BE2C (cell line): ENCODE measurements at regions not wholly inside any gene's neighbourhood (a gene's known extent, or its start where the extent isn't known, plus 50 kb on each side); places are given as distances from the start of the nearest gene placed in this dataset.

Experiments used
- DNase-seq: peaks from one replicate; pipeline ENCODE4 v3.0.0-alpha.2; 2020
- H3K27me3 ChIP-seq: fragments of 250-450 bp; sonication (Bioruptor Pico); 2 replicates; pipeline ENCODE4 v1.5.1; 2020; ENCODE audit warnings: mild to moderate bottlenecking
- H3K36me3 ChIP-seq: fragments of 250-450 bp; sonication (Bioruptor Pico); 2 replicates; pipeline ENCODE4 v1.5.1; 2020; ENCODE audit warnings: mild to moderate bottlenecking
- H3K4me1 ChIP-seq: fragments of 250-450 bp; sonication (Bioruptor Pico); 2 replicates; pipeline ENCODE4 v1.5.1; 2020
- H3K4me3 ChIP-seq: 2 replicates; pipeline ENCODE4 v1.5.1; 2011; ENCODE audit warnings: low read depth, low read length
- H3K9me3 ChIP-seq: fragments of 250-450 bp; sonication (Bioruptor Pico); 2 replicates; pipeline ENCODE4 v1.5.1; 2020
- TF ChIP-seq, protein P1 (sequence below): IDR thresholded peaks from 2 replicates; pipeline ENCODE4 v1.5.1; 2012; ENCODE audit warnings: mild to moderate bottlenecking, low read depth, low read length

DNA sequence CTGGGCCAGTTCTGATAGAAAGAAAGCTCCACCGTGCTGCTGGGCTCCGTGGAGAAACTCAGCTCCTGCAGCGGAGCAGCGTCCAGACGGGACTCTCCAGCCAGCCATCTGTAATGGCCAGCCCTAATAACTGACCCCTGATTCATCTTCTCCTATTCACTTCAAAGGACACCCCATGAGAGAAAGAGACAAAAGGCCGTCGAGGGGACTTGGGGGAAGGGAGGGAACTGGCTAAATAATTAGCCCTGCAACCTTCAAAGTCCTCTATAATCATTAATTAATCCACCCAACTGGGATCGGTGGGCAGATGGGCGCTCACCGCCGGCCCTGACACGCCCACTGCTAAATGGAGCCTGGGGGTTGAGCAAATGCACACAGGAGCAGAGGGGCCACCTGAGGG, 512.4 kb downstream of the CD83 start:
- DNase-seq, result no peak
- Histone ChIP-seq H3K4me1 (no peaks in the 10 kb centered on the region), H3K27me3 (no peaks in the 10 kb centered on the region), H3K9me3 (no peaks in the 10 kb centered on the region), H3K4me3 (no peak overlapping the region), H3K36me3 (no peaks in the 10 kb centered on the region)
- TF ChIP-seq, protein P1, sequence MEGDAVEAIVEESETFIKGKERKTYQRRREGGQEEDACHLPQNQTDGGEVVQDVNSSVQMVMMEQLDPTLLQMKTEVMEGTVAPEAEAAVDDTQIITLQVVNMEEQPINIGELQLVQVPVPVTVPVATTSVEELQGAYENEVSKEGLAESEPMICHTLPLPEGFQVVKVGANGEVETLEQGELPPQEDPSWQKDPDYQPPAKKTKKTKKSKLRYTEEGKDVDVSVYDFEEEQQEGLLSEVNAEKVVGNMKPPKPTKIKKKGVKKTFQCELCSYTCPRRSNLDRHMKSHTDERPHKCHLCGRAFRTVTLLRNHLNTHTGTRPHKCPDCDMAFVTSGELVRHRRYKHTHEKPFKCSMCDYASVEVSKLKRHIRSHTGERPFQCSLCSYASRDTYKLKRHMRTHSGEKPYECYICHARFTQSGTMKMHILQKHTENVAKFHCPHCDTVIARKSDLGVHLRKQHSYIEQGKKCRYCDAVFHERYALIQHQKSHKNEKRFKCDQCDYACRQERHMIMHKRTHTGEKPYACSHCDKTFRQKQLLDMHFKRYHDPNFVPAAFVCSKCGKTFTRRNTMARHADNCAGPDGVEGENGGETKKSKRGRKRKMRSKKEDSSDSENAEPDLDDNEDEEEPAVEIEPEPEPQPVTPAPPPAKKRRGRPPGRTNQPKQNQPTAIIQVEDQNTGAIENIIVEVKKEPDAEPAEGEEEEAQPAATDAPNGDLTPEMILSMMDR, result no peak

DNA sequence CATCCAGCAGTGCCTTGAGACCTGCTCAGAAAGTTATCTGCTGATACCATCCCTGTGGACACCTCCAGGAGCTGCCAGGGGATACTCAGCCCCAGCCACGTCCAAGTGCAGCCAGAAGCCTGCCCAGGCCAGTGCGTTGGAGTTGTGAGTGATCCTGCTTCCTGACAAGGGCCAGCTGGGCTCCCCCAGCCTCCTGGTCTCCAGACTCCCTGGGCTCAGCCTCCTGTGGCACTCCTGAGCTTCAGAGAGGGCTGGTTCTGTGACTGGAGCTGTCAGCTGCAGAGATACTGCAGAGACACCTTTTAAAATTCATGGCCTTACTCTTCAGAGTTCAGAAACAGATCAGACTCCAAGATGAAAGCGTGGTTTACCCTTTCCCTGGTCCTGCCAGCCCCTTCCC, 515.9 kb downstream of the CD83 start:
- TF ChIP-seq, protein P1, result no peak
- no peak for DNase-seq

DNA sequence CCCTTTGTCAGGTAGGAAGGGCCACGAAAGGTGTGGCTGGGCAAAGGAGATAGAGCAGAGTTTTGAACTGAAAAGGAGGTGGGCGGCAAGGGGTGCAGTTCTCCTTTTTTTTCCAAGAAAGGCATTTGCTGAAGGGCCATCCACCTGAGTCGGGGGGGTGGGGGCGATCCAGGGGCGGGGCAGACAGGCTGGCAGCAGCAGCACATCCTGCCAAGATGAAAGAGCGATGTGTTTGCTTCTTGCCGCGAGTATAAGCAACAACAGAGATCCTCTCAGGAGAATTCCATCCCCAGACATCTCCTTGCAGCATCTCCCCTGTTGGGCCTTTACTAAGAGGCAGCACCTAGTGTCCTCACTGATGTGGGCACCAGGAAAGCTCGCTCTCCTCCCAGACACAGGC, 516.5 kb downstream of the CD83 start:
- DNase-seq, result no peak
- TF ChIP-seq, protein P1, result no peak
- peaks cover 3% of the 10 kb centered on the region for H3K4me1 ChIP-seq
- H3K36me3 ChIP-seq, result no peaks in the 10 kb centered on the region
- no peaks in the 10 kb centered on the region for H3K27me3 ChIP-seq
- no peak overlapping the region for H3K4me3 ChIP-seq
- no peaks in the 10 kb centered on the region for H3K9me3 ChIP-seq

More for the DNA sequence above, 515.9 kb downstream of the CD83 start:
- H3K27me3 ChIP-seq, result no peaks in the 10 kb centered on the region
- no peaks in the 10 kb centered on the region for H3K4me1 ChIP-seq
- no peaks in the 10 kb centered on the region for H3K36me3 ChIP-seq
- H3K4me3 ChIP-seq, result no peak overlapping the region
- H3K9me3 ChIP-seq, result no peaks in the 10 kb centered on the region

DNA sequence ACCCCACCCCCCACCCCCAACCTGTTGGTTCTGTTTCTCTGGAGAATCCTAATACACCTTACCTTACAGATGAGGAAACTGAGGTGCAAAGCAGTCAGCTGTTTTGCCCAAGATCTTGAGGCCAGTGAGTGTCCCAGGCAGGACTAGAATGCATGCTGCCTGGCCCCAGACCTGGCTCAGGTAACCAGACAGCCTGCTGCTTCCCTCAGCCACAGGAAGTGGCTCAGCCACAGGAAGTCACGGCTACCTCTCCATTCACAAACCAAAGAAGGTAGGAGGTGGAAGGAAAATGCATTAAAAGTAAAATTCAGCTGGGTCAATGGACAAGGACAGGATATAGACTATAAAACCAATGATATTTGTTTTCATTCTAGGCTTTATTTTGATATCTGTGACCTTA, 517.6 kb downstream of the CD83 start:
- Histone ChIP-seq H3K27me3 (no peaks in the 10 kb centered on the region), H3K4me1 (peaks cover 11% of the 10 kb centered on the region), H3K4me3 (no peak overlapping the region), H3K9me3 (no peaks in the 10 kb centered on the region), H3K36me3 (no peaks in the 10 kb centered on the region)
- TF ChIP-seq, protein P1, result no peak
- no peak for DNase-seq

DNA sequence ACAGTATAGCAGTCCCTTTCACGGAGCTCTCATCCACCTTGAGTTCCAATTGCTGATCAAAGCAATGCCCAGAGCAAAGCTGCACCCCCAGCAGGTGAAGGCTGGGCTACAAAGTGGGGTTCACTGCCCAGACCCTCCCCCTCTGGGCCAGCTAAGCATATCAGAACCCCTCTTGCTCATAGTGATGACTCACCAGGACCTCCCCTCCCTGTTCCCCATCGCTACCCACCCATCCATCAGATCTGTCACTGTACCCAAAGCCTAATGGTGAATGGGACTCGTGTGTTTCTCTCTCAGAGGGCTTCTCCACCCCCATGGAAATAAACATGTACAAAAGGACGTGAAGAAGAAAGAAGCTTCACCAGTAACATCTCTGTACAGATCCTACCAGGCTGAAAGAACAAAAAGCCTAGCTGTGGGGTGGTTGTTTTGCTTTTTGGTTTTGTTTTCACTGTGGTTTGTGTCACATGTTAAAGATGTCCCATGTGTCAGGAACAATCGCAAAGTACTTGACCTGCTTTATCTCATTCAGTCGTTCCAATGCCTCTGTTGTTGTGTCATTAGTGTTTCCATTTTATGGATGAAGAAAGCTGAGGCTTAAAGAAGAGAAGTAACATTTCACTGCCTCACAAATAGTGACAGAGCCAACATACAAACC, 518.5 kb downstream of the CD83 start:
- H3K4me3 ChIP-seq, result no peak overlapping the region
- no peak for DNase-seq
- H3K36me3 ChIP-seq, result no peaks in the 10 kb centered on the region
- no peaks in the 10 kb centered on the region for H3K9me3 ChIP-seq
- TF ChIP-seq, protein P1, result no peak
- no peaks in the 10 kb centered on the region for H3K27me3 ChIP-seq
- peaks cover 11% of the 10 kb centered on the region for H3K4me1 ChIP-seq

DNA sequence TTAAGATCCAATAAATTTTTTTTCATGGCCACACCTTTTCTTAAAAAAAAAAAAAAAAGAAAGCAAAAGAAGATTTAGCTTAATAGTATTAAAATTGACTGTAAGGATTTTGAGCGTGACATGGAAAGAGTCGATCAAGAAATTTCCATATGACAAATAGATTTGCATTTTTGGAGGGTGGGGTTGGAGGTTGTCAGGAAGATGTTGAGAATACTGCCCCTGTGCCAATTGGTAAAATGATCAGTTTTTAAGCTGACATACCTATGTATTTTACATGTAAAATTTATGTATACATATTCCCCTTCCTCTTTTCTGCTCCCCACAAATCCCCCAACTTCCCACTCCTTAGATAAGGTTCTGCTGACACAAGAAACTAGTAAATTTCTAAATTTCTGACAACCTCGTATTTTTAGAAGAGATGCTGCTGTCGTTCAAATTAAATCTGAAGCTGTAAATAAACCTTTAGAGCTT, 520.9 kb downstream of the CD83 start:
- H3K9me3 ChIP-seq, result no peaks in the 10 kb centered on the region
- H3K36me3 ChIP-seq, result no peaks in the 10 kb centered on the region
- H3K4me3 ChIP-seq, result no peak overlapping the region
- DNase-seq, result no peak
- TF ChIP-seq, protein P1, result no peak
- no peaks in the 10 kb centered on the region for H3K27me3 ChIP-seq
- peaks cover 15% of the 10 kb centered on the region for H3K4me1 ChIP-seq
